ENCODE measurements at regions not wholly inside any gene's neighbourhood (a gene's known extent, or its start where the extent isn't known, plus 50 kb on each side); places are given as distances from the start of the nearest gene placed in this dataset.
"Not testable (repeated sequence)": the region's sequence is repeated elsewhere in the genome, so short reads cannot be mapped to it uniquely, and the experiment has no call there.

- H3K27me3 ChIP-seq (ENCODE audit: control insufficient read depth, insufficient read depth, low read length): no peaks in the 10 kb centered on the region
- H3K36me3 ChIP-seq (ENCODE audit: control insufficient read depth, insufficient read depth, low read length): no peaks in the 10 kb centered on the region
- no peak overlapping the region for H3K4me3 ChIP-seq (ENCODE audit: low read depth, low read length)
- no peak for TF ChIP-seq CTCF (IDR thresholded peaks at IDR 0.05; ENCODE audit: insufficient read depth, low read length, poor library complexity, severe bottlenecking)
- no peak for DNase-seq (ENCODE audit: low read depth)
Observed at GRCh38 chrX:14303891-14304290, 225.4 kb upstream of the GLRA2 start.

GRCh38 chrX:14302561-14302960, 226.8 kb upstream of the GLRA2 start:
- not testable (repeated sequence) for H3K36me3 ChIP-seq (ENCODE audit: control insufficient read depth, insufficient read depth, low read length); DNase-seq (ENCODE audit: low read depth); H3K27me3 ChIP-seq (ENCODE audit: control insufficient read depth, insufficient read depth, low read length); H3K4me3 ChIP-seq (ENCODE audit: low read depth, low read length)

GRCh38 chrX:14300376-14300775, 229.0 kb upstream of the GLRA2 start:
- Histone ChIP-seq H3K4me3 (ENCODE audit: low read depth, low read length) (no peak overlapping the region), H3K36me3 (ENCODE audit: control insufficient read depth, insufficient read depth, low read length) (no peaks in the 10 kb centered on the region), H3K27me3 (ENCODE audit: control insufficient read depth, insufficient read depth, low read length) (no peaks in the 10 kb centered on the region)
- DNase-seq (ENCODE audit: low read depth): no peak
- no peak for TF ChIP-seq CTCF (IDR thresholded peaks at IDR 0.05; ENCODE audit: insufficient read depth, low read length, poor library complexity, severe bottlenecking)

GRCh38 chrX:14295426-14295825, 233.9 kb upstream of the GLRA2 start:
- TF ChIP-seq CTCF (IDR thresholded peaks at IDR 0.05; ENCODE audit: insufficient read depth, low read length, poor library complexity, severe bottlenecking): no peak
- no peak overlapping the region for H3K4me3 ChIP-seq (ENCODE audit: low read depth, low read length)
- DNase-seq (ENCODE audit: low read depth): no peak
- no peaks in the 10 kb centered on the region for H3K36me3 ChIP-seq (ENCODE audit: control insufficient read depth, insufficient read depth, low read length)
- H3K27me3 ChIP-seq (ENCODE audit: control insufficient read depth, insufficient read depth, low read length): no peaks in the 10 kb centered on the region

GRCh38 chrX:14291666-14292500, 237.5 kb upstream of the GLRA2 start:
- no peak for TF ChIP-seq CTCF (IDR thresholded peaks at IDR 0.05; ENCODE audit: insufficient read depth, low read length, poor library complexity, severe bottlenecking)
- Histone ChIP-seq H3K27me3 (ENCODE audit: control insufficient read depth, insufficient read depth, low read length) (no peaks in the 10 kb centered on the region), H3K36me3 (ENCODE audit: control insufficient read depth, insufficient read depth, low read length) (no peaks in the 10 kb centered on the region), H3K4me3 (ENCODE audit: low read depth, low read length) (no peak overlapping the region)
- no peak for DNase-seq (ENCODE audit: low read depth)

GRCh38 chrX:14290335-14290734, 239.0 kb upstream of the GLRA2 start:
- DNase-seq (ENCODE audit: low read depth): no peak
- no peaks in the 10 kb centered on the region for H3K27me3 ChIP-seq (ENCODE audit: control insufficient read depth, insufficient read depth, low read length)
- H3K4me3 ChIP-seq (ENCODE audit: low read depth, low read length): no peak overlapping the region
- TF ChIP-seq CTCF (IDR thresholded peaks at IDR 0.05; ENCODE audit: insufficient read depth, low read length, poor library complexity, severe bottlenecking): no peak
- no peaks in the 10 kb centered on the region for H3K36me3 ChIP-seq (ENCODE audit: control insufficient read depth, insufficient read depth, low read length)

Measured in kidney epithelial cell (primary cell).